H9 (cell line): ENCODE measurements at regions not wholly inside any gene's neighbourhood (a gene's known extent, or its start where the extent isn't known, plus 50 kb on each side); places are given as distances from the start of the nearest gene placed in this dataset.

ENCODE experiments used
- DNase-seq: peaks from one replicate; pipeline ENCODE4 v3.0.0-alpha.2; 2017
- H2AFZ ChIP-seq: one replicate; pipeline ENCODE4 v1.6.1; 2013; ENCODE audit warnings: mild to moderate bottlenecking, low read length, control low read depth, moderate library complexity
- H2AK5ac ChIP-seq: 2 replicates; pipeline ENCODE4 v1.6.1; 2013; ENCODE audit warnings: low read length, control low read depth, mixed read lengths; ENCODE audit not compliant: insufficient read length
- H2BK120ac ChIP-seq: one replicate; pipeline ENCODE4 v1.6.1; 2013; ENCODE audit warnings: low read depth, mild to moderate bottlenecking, low read length, control low read depth, inconsistent platforms; ENCODE audit not compliant: poor library complexity, severe bottlenecking
- H2BK12ac ChIP-seq: 2 replicates; pipeline ENCODE4 v1.6.1; 2013; ENCODE audit warnings: low read length, control low read depth, mixed read lengths, low read depth; ENCODE audit not compliant: insufficient read length
- H2BK15ac ChIP-seq: 2 replicates; pipeline ENCODE4 v1.6.1; 2013; ENCODE audit warnings: low read depth, low read length, control low read depth
- H2BK20ac ChIP-seq: one replicate; pipeline ENCODE4 v1.6.1; 2013; ENCODE audit warnings: low read depth, mild to moderate bottlenecking, low read length, control low read depth, inconsistent platforms; ENCODE audit not compliant: poor library complexity, severe bottlenecking
- H2BK5ac ChIP-seq: 2 replicates; pipeline ENCODE4 v1.6.1; 2013; ENCODE audit warnings: low read length, control low read depth, mixed read lengths; ENCODE audit not compliant: insufficient read length
- H3K14ac ChIP-seq: 2 replicates; pipeline ENCODE4 v1.6.1; 2013; ENCODE audit warnings: low read length, control low read depth; ENCODE audit not compliant: insufficient read depth
- H3K18ac ChIP-seq: 2 replicates; pipeline ENCODE4 v1.6.1; 2013; ENCODE audit warnings: low read depth, mild to moderate bottlenecking, mixed read lengths, low read length, control low read depth; ENCODE audit not compliant: insufficient read length
- H3K23ac ChIP-seq: 2 replicates; pipeline ENCODE4 v1.6.1; 2013; ENCODE audit warnings: low read length, control low read depth, mixed read lengths, low read depth; ENCODE audit not compliant: insufficient read length
- H3K23me2 ChIP-seq: 2 replicates; pipeline ENCODE4 v1.6.1; 2013; ENCODE audit warnings: low read depth, mild to moderate bottlenecking, mixed read lengths, low read length, control low read depth; ENCODE audit not compliant: insufficient read length, poor library complexity, severe bottlenecking
- H3K27ac ChIP-seq: 2 replicates; pipeline ENCODE4 v1.5.1; 2013; ENCODE audit warnings: low read length, control low read depth, mixed read lengths, low read depth; ENCODE audit not compliant: insufficient read length
- H3K27me3 ChIP-seq: 2 replicates; pipeline ENCODE4 v1.6.1; 2013; ENCODE audit warnings: low read length, control low read depth, inconsistent platforms; ENCODE audit not compliant: insufficient read depth
- H3K4ac ChIP-seq: 2 replicates; pipeline ENCODE4 v1.6.1; 2013; ENCODE audit warnings: low read depth, mild to moderate bottlenecking, control low read depth, inconsistent platforms, low read length, moderate library complexity
- H3K4me1 ChIP-seq: 2 replicates; pipeline ENCODE4 v1.6.1; 2013; ENCODE audit warnings: low read length, control low read depth, inconsistent platforms; ENCODE audit not compliant: insufficient read depth
- H3K4me2 ChIP-seq: 2 replicates; pipeline ENCODE4 v1.6.1; 2013; ENCODE audit warnings: low read length, control low read depth, mixed read lengths; ENCODE audit not compliant: insufficient read length, insufficient read depth
- H3K56ac ChIP-seq: 2 replicates; pipeline ENCODE4 v1.6.1; 2013; ENCODE audit warnings: low read depth, mild to moderate bottlenecking, mixed read lengths, low read length, control low read depth; ENCODE audit not compliant: insufficient read length
- H3K79me1 ChIP-seq: 2 replicates; pipeline ENCODE4 v1.6.1; 2013; ENCODE audit warnings: low read depth, mild to moderate bottlenecking, moderate library complexity, low read length, control low read depth, inconsistent platforms; ENCODE audit not compliant: insufficient read depth, poor library complexity, severe bottlenecking
- H3K79me2 ChIP-seq: 2 replicates; pipeline ENCODE4 v1.6.1; 2013; ENCODE audit warnings: low read length, control low read depth, inconsistent platforms; ENCODE audit not compliant: insufficient read depth
- H3K9ac ChIP-seq: 2 replicates; pipeline ENCODE4 v1.6.1; 2013; ENCODE audit warnings: low read length, control low read depth, mixed read lengths; ENCODE audit not compliant: insufficient read length; ENCODE audit errors: extremely low read depth
- H3K9me3 ChIP-seq: one replicate; pipeline ENCODE4 v1.6.1; 2013; ENCODE audit warnings: low read depth, low read length, inconsistent platforms; ENCODE audit not compliant: control insufficient read depth
- H3T11ph ChIP-seq: one replicate; pipeline ENCODE4 v1.6.1; 2013; ENCODE audit warnings: mild to moderate bottlenecking, low read length, control low read depth, inconsistent platforms
- H4K20me1 ChIP-seq: one replicate; pipeline ENCODE4 v1.6.1; 2013; ENCODE audit not compliant: control insufficient read depth, insufficient read length, insufficient read depth
- H4K5ac ChIP-seq: 2 replicates; pipeline ENCODE4 v1.6.1; 2013; ENCODE audit warnings: low read depth, mild to moderate bottlenecking, mixed read lengths, low read length, control low read depth; ENCODE audit not compliant: insufficient read length
- H4K8ac ChIP-seq: replicated peaks from 2 replicates; pipeline ENCODE4 v1.6.1; 2013; ENCODE audit warnings: low read length, control low read depth, mixed read lengths, low read depth; ENCODE audit not compliant: insufficient read length
- H4K91ac ChIP-seq: 2 replicates; pipeline ENCODE4 v1.6.1; 2013; ENCODE audit warnings: low read depth, mild to moderate bottlenecking, moderate library complexity, mixed read lengths, low read length, control low read depth; ENCODE audit not compliant: insufficient read length
- H3K27ac Mint-ChIP-seq, 3 experiments: 2 replicates in 2 of 3; 3 replicates in 1 of 3; pipeline ENCODE4 v1.8.0; 2020 to 2021; ENCODE audit warnings: mixed read lengths in 3 of 3, mild to moderate bottlenecking in 1 of 3, moderate library complexity in 1 of 3
- H3K27me3 Mint-ChIP-seq: 2 replicates; pipeline ENCODE4 v1.8.0; 2021; ENCODE audit warnings: low read depth, mild to moderate bottlenecking, moderate library complexity, mixed read lengths
- H3K36me3 Mint-ChIP-seq, 3 experiments: 2 replicates in 2 of 3; 3 replicates in 1 of 3; pipeline ENCODE4 v1.8.0; 2020 to 2021; ENCODE audit warnings: low read depth in 3 of 3, mixed read lengths in 3 of 3; ENCODE audit not compliant: insufficient read depth in 1 of 3
- H3K4me1 Mint-ChIP-seq, 2 experiments: 2 replicates each; pipeline ENCODE4 v1.8.0; 2020; ENCODE audit warnings: mixed read lengths in 2 of 2
- H3K4me3 Mint-ChIP-seq, 2 experiments: 2 replicates in 1 of 2; 3 replicates in 1 of 2; pipeline ENCODE4 v1.8.0; 2020 to 2021; ENCODE audit warnings: mild to moderate bottlenecking in 2 of 2, mixed read lengths in 2 of 2, moderate library complexity in 1 of 2
- H3K9me3 Mint-ChIP-seq, 2 experiments: 2 replicates in 1 of 2; 3 replicates in 1 of 2; pipeline ENCODE4 v1.8.0; 2020; ENCODE audit warnings: mild to moderate bottlenecking in 2 of 2, mixed read lengths in 2 of 2, moderate library complexity in 1 of 2
- CTCF ChIP-seq: fragments of 200-600 bp; sonication (generic); conservative IDR thresholded peaks from 3 replicates; pipeline ENCODE4 v1.8.0; 2021; ENCODE audit warnings: antibody characterized with exemption, mild to moderate bottlenecking
- WGBS: extraction: QIAGEN DNeasy Blood & Tissue Kit; methylation state at CpG from one replicate; pipeline ENCODE4 v1.1.7; 2013; ENCODE audit warnings: missing lambda C conversion rate, low lambda C conversion rate, mixed read lengths; ENCODE audit not compliant: insufficient read length; ENCODE audit errors: extremely low coverage; 5-methylcytosine and 5-hydroxymethylcytosine counted together

GRCh38 chr18:72456802-72457201 lies 87.3 kb downstream of the CBLN2 start:
- peaks cover 12 to 14% of the 10 kb centered on the region in 2 experiments for H3K9me3 Mint-ChIP-seq
- Histone ChIP-seq H3K14ac (no peak overlapping the region), H3K4me1 (no peaks in the 10 kb centered on the region), H3T11ph (no peak overlapping the region), H2AFZ (no peak overlapping the region), H3K27me3 (peaks cover 16% of the 10 kb centered on the region; the same call in 1 of the 2 replicates), H3K23ac (no peak overlapping the region), H2BK5ac (no peak overlapping the region), H2BK15ac (no peak overlapping the region), H2BK12ac (no peak overlapping the region), H4K91ac (no peak overlapping the region), H3K9me3 (no peaks in the 10 kb centered on the region), H3K4me2 (no peak overlapping the region), H3K18ac (no peak overlapping the region), H2BK120ac (no peak overlapping the region), H3K4ac (no peak overlapping the region), H4K20me1 (no peaks in the 10 kb centered on the region), H3K79me2 (no peaks in the 10 kb centered on the region), H3K27ac (no peak overlapping the region), H3K23me2 (no peaks in the 10 kb centered on the region), H4K8ac (no peak overlapping the region), H4K5ac (no peak overlapping the region), H2AK5ac (no peak overlapping the region), H3K56ac (no peak overlapping the region), H3K9ac (no peak overlapping the region), H3K79me1 (no peaks in the 10 kb centered on the region), H2BK20ac (no peak overlapping the region)
- DNase-seq, result no peak
- H3K4me1 Mint-ChIP-seq, result no peaks in the 10 kb centered on the region
- no peak overlapping the region for H3K4me3 Mint-ChIP-seq
- peaks cover 97% of the 10 kb centered on the region for H3K27me3 Mint-ChIP-seq
- H3K36me3 Mint-ChIP-seq, result no peaks in the 10 kb centered on the region; a peak in 2 of 7 replicates
- no peak for TF ChIP-seq CTCF
- no CpG with 5 or more reads among the region's 1 CpG for WGBS
- H3K27ac Mint-ChIP-seq, result no peak overlapping the region
